NCI-H1048 (cell line): ENCODE measurements at regions not wholly inside any gene's neighbourhood (a gene's known extent, or its start where the extent isn't known, plus 50 kb on each side); places are given as distances from the start of the nearest gene placed in this dataset.
"Not testable (repeated sequence)": the region's sequence is repeated elsewhere in the genome, so short reads cannot be mapped to it uniquely, and the experiment has no call there.

Experiments
- DNase-seq: peaks from one replicate; lab custom pipeline; 2025; lab: John Stamatoyannopoulos, UW

DNA sequence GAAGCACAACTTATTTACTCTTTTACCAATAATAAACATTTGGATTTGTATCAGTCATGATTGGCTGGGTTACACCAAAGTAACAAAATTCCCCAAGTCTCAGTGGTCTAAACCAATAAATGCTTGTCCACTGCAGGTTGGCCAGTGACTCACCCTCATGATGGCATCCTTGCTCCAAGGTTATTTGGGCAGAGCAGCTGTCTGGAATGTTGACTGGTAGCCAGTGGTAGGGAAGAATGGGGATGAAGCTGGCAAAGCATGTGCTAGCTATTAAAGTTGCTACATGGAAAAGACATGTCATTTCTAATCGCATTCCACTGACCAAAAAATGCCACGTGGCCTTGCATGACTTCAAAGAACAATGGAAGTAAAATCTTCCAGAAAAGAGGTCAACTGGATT is 1168.7 kb upstream of the CELF2 start:
- no peak for DNase-seq

DNA sequence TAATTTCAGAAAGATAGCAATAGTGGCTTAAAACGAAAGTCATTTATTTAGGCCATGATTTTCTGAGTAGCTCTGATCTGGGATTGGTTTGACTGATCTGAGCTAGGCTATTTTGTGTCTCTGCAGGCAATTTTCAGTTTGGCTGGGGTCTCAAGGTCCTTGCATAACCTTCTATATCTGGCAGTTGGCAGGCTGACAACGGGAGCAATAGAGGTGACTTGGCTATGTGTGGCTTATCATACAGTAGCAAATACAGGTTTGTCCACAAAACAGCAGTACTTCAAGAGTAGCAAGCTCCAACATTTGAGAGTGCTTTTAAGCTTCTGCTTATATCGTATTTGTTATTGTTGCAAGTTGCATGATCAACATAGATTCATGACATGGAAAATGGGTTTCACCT is 1167.3 kb upstream of the CELF2 start:
- DNase-seq: no peak

DNA sequence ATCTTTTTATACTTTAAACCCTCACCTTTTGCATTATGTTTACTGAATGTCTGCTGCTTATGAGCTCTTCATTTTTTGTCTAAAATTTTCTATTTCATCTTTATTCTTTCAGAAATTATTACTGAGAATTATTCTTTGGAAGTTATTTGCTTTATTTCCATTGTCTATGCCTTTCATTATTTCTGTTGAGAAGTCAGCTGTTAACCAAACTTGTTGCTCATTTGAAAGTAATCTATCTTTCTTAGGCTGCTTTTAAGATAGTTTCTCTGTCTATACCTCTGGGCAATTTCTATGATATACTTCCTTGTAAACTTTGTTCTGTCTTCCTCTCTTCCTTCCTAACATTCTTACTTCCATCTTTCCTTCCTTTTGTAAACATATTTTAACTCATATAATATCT is 1165.9 kb upstream of the CELF2 start:
- DNase-seq: no peak

DNA sequence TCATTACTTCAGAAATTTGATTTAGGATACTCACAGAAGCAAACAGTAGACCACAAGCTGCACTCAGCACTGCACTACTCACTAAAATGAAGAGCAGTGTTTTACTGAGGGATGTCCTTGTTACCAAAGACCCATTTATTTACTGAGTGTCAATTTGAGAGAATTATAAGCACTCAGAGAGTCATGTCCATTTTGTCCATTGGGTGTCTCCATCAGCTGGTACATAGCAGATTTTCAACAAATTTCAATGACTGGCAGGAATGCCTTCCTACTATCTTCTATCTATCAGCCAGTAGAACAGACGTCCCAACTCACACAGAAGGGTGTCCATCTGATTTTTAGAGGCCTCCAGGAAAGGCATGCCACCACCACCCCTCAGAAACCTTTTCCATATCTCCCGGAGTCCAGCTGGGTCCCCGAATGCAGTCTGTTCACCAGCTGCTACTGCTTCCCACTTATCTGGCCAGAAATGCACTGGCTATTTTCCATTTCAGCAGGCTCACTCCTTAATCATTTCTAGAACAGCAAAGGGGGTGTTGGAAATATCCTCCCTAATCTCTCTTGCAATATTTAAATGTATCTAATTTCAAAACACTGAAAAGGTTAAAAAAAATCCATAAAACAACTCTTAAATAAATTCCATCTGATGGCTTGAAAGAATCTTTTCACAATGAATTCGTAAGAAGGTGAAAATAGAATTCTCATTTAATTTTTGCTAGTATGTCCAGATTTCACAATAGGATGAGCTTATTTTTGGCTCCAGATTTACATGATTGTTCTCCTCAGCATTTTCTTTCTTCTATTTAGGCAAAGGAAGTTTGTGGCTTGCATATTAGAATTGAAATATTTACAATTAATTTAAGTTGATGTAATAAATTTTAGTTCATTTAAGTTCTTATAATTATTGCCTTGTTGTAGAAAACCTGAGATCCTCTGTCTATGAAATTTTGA is 1164.0 kb upstream of the CELF2 start:
- DNase-seq: no peak

DNA sequence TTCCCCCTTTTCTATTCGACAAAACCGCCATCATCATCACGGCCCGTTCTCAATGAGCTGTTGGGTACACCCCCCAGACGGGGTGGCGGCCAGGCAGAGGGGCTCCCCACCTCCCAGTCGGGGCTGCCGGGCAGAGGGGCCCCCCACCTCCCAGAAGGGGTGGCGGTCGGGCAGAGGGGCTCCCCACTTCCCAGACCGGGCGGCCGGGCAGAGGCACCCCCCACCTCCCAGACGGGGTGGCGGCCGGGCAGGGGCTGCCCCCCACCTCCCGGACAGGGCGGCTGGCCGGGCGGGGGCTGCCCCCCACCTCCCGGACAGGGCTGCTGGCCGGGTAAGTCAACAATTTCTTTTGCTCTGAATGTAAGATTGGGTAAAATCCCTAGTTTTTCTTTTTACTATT is 1162.2 kb upstream of the CELF2 start:
- DNase-seq: not testable (repeated sequence)

DNA sequence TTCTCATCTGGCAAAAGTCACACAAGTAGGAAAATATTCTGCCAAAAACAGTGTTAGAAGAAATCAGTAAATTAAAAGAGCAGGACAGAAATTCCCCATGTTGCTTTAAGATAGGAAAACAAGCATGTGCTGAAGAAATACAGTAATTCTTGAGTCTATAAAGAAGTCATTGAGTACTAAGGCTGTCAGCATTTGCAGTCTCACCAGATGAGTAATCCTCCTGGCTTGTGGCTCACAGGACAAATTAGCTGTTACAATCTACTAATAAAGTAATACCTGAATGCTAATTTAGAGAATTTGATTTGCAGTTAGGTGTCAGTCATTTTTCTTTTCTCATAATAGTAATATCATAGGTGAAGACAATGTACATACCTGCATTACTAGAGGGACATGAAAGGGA is 1158.9 kb upstream of the CELF2 start:
- no peak for DNase-seq

DNA sequence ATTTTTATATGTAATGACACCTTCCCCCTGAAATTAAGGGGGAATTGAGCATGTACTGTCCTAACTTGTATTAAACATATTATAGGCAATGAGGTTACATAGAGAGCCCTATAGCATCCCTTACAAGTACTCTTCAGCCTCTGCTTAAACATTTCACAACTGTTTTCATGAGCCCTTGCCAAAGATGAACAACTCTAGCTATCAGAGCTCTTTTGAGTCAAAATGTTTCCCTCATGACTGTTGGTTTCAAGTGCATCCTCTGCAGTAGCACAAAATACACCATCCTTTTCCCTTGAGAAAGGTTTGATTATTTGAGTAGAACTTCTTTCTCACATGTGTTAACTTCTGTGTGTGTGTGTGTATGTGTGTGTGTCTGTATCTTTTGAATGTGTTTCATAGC is 1157.6 kb upstream of the CELF2 start:
- DNase-seq: no peak

DNA sequence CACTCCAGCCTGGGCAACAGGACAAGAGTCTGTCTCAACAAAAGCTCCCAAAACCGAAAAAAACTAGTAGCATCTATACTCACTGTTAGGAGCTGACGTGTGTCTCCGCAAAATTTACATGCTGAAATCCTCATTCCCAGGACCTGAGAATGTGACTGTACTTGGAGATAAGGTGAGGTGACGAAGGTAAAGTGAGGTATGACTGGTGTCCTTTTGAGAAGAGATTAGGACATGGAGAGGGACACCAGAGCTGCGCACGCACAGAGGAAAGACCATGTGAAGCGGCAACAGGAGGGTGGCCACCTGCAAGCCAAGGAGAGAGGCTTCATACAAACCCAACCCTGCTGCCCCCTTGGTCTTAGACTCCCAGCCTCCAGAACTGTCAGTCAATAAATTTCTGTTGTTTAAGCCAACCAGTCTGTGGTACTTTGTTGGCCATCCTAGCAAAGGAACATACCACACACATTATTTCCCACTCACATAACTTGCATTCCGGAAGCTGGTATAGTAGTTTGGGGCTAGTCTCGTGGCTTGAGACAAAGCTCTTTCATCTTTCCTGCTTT is 1154.0 kb upstream of the CELF2 start:
- no peak for DNase-seq

DNA sequence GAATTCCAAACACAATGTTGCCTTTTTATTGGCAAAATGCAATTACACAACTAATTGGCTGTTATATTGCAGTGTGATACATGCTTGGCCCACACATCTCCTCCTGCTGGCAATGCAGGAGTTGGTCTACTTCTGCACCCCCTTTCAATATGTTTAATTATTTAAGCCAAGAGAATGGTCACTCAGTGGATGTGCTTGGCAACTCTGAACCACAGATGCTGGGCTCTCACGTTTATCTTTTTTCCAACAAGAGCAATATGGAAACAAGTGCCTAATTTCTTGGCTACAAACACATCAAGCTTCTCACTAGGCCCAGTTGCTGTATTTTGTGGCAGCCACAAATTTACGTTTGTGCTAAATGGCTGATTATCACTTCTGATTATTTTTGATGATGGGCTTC is 1149.2 kb upstream of the CELF2 start:
- DNase-seq: no peak

DNA sequence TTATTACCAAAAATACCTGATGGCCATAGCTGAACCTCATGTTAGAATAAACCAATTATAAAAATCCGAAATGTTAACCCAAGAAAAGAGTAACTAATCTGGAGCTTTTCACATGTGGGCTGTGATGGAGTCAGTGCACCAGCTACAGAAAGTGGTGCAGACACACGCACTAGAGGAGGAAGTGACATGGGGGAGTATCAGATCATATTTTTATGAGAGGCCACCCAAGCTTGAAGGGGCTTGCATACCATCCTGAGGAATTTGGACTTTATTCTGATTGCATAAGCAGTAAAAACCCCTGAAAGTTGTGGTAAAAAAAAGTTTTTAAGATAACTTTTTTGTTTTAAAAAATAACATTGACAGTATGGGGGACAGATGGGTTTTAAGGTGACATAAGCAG is 1148.5 kb upstream of the CELF2 start:
- no peak for DNase-seq

DNA sequence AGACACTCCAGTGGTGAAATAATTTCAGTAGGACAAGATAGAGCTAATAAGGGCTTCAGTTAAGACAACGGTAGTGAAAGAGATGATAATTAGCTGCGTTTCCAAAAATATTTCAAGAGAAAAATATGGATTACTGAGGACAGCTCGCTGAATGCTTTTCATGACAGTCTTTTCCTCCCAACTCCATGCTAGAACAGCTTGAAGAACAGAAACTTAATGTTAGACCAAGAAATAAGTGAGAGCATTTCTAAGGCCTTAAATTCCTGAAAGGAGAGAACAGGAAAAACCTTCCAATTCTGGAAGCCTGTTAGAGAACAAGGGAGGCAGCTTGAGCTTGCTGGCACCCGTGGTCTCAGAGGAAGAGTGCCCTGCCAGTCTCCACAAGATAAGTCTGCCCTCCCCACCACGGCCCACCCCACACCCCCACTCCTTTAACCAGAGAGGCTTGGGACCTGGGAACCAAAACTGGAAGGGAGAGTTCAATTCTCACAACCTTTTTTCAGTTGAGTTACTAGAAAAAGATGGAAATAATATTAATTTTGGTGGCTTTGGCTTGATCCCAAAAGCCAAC is 1148.0 kb upstream of the CELF2 start:
- no peak for DNase-seq

DNA sequence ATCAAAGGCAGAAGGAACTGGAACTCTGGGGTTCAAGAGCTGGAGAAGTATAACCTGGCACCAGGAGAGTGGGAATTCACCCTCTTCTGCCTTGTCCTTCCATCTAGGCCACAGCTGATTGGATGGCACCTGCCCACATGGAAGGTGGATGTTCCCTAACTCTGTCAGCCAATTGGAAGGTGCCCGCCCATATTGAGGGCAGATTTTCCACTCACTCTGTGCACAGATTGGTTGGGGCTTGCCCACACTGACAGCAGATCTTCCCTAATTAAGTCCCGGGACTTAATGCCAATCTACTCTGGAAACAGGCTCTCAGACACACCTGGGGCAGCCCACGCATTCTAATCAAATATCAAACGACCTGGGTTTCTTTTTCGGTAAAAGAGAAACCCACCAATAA is 1142.3 kb upstream of the CELF2 start:
- no peak for DNase-seq

DNA sequence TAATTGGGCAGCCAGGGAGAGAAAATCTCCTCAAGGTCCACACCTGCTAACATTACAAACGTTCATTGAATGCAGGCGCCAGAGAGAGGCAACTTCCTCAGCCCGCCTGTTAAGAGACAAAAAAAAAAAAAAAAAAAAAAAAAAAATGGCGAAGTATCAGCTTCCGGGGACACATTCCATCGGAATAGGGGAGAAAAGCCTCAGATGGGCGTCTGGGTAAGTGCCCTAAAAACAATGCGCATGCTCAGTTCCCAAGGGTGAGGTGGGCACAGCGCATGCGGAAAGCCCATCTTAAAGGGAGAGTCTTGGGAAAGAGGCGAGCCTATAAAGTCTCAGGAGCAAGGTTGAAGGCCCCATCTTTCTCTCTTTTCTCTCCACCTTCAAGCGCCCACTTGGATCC is 1139.7 kb upstream of the CELF2 start:
- DNase-seq: no peak

DNA sequence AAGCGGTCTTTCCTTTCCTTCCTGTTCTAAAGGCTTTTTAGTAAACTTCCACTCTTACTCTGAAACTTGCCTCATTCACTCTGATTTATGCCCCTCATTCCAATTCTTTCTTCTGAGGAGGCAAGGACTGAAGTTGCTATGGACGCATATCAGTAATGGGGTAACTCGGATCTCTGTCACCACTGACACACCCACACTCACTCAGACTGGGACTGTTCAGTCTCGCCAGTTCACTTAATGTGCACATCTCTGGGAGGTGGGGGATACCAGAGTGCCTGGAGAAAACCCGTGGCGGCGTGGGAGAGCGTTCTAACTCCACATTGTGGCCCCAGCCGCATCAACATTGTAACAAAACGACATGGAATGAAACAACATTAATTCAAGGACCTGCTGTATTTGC is 1139.3 kb upstream of the CELF2 start:
- DNase-seq: no peak

DNA sequence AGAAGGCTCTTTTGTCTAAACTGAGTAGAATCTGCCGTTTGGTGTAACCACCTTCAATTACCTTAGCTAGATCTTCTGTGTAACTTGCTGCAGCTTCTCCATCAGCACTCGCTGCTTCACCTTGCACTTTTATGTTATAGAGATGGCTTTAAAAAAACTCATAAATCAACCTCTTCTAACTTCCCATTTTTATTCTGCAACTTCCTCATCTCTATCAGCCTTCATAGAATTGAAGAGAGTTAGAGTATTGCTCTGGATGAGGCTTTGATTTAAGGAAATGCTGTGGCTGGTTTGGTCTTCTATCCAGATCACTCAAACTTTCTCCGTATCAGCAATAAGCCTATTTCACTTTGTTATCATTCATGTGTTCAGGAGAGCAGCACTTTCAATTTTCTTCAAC is 1131.9 kb upstream of the CELF2 start:
- DNase-seq: no peak

DNA sequence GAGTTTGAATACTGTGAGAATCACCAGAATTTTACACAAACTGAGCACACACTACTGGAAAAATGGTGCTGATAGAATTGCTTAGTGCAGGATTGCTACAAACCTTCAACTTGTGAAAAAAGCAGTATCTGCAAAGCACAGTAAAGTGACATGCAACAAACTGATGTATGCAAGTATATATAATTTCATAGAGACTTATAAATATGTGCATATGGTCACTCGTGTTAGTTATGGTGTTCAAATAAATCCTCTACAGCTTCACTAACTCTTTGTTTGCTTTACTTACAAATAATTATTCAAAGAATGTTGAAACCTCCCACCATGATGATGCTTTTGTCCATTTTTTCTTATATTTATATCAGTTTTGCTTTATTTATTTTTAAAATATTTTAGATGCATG is 1130.9 kb upstream of the CELF2 start:
- no peak for DNase-seq

DNA sequence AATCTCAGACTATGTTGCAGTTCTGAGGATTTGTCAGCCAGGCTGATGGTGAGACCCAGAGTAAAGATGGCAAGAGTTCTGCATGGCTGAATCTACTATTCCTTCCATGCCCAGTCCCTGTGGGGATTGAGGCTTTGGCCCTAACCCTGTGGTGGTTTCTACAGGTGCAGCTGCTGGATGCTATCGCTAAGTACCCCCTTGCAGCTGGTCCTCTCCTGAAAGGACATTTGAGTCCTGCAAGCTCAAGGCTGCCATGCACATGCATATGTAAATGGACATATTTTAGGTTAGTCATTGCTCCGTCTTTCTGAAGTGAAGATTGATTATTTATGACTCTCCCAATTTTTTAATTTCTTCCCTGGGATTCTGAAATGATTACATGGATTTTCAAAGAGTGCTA is 1122.2 kb upstream of the CELF2 start:
- no peak for DNase-seq

DNA sequence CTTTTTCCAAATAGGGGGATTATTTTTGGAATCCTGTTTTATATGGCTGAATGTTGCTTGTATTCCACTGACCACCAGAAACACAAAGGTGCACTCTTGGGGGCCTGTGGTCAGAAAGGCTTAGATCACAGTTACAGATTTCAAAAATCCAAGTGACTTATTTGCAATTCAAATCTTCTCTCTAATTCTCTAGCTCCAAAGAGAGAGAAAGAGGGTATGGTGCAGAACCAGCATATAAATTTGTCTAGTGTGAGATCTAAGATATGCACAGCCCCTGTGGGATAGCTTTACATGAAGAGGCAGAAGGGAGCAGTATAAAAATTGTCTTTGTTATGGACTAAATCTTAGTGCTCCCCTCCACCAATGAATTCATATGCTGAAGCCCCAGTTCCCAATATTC is 1121.7 kb upstream of the CELF2 start:
- no peak for DNase-seq

DNA sequence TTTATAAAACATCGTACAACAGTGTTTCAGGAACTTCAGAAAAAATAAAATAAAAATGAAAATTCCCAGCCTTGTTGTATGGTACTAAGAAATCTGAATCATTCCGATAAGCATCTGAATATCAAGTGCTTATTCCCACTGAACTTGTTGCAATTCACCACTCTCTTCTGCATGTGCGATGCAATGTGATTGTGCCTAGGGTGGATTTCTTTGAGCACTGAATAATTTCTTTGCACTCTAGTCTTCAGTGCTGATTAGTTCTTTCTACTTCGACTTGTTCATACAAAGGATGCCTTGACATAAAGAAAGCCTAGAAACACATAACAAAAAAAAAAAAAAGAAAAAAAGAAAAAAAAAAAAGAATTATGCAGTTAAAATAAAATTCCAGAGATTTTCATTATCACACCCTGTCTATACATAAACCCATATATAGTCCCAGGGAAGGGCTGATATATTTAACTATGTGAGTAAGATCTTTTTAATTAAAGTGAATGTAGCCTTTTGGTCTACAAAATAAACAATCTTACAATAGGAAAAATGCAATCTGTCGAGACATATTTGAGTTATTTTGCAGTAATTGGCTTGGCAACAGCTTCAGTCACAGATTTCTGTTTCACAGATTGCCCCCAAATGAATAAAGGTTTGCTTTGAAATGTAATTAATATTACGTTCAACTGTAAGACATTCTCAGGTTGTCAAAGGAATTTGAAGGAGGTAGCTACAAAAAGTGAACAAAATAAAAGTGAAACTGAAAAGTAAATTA is 1118.9 kb upstream of the CELF2 start:
- no peak for DNase-seq

DNA sequence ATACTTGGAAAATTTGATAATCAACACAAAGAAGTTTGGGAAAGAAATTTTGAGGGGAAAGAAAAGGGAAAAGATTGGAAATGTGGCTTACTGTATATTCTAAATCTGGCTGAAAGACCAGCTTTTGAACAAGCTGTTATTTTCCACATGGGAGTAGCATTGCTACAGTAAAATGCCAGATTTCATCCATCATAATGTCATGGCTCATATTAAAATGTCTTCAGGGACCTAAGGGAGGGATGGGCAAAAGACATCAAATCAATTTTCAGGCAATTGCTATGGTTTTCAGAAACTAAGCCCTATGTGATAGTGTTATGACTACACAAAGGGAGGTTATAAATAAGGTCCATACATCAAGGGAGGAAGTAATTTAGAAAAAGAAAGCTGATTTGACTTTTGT is 1116.9 kb upstream of the CELF2 start:
- DNase-seq: no peak

DNA sequence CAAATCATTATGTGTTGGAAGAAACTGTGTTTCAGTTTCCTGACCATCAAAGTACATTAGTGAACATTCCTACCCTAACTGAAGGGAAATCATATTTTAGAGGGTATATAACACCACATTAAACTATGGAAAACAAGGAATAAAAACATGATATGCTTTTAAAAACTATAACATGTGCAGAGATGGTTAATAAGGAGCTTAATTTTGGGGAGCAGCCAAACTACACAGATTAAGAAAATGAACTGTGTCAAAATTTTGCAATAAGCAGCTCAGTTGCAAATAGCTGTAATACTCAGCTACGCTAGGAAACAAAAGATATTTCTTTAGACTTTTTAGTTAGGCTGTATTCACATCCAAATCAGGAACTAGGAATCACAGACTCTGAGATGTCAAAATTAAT is 1115.7 kb upstream of the CELF2 start:
- no peak for DNase-seq

DNA sequence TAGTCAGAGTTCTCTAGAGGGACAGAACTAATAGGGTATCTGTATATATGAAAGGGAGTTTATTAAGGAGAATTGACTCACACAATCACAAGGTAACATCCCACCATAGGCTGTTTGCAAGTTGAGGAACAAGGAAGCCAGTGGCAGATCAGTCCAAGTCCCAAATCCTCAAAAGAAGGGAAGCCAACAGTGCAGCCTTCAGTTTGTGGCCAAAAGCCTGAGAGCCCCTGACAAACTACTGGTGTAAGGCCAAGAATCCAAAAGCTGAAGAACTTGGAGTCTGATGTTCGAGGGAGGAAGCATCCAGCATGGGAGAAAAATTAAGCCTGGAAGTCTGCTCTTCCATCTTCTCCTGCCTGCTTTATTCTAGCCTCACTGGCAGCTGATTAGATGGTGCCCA is 1107.2 kb upstream of the CELF2 start:
- no peak for DNase-seq

DNA sequence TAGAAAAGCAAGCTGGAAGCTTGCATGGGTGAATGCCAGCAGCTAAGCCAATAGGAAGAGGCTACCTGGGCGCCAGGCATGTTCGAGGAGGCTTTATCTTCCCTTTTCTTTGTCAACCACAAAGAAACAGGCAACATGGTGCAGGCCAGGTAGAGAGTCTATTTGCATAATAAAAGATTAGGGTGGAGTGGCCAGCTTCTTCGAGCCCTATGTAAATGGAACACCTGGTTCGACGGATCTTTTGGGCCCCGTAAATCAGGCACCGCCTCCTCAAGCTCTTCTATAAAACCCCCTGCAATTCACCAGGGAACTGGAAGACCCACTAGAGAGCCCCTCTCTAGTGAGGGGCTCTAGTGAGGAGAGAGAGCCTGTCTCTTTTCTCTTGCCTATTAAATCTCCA is 1106.2 kb upstream of the CELF2 start:
- no peak for DNase-seq
